ENCODE measurements at regions not wholly inside any gene's neighbourhood (a gene's known extent, or its start where the extent isn't known, plus 50 kb on each side); places are given as distances from the start of the nearest gene placed in this dataset.

GRCh38 chr12:113762155-113762881 is 203.8 kb downstream of the RBM19 start:
- Histone ChIP-seq H3K79me2 (ENCODE audit: insufficient read depth, low read length) (no peaks in the 10 kb centered on the region), H3K4me2 (ENCODE audit: low read depth, low read length, poor library complexity, severe bottlenecking) (no peak overlapping the region), H2AFZ (ENCODE audit: low read depth, low read length, severe bottlenecking) (no peak overlapping the region), H4K20me1 (ENCODE audit: low read depth, low read length) (no peaks in the 10 kb centered on the region), H3K36me3 (ENCODE audit: low read length) (no peaks in the 10 kb centered on the region), H3K9me3 (ENCODE audit: insufficient read depth, low read length) (no peaks in the 10 kb centered on the region), H3K27me3 (ENCODE audit: low read length) (no peaks in the 10 kb centered on the region), H3K9me2 (replicated peaks; ENCODE audit: insufficient read depth, low read length) (no peaks in the 10 kb centered on the region), H3K9ac (ENCODE audit: low read length) (no peak overlapping the region), H3F3A (ENCODE audit: insufficient read depth) (no peaks in the 10 kb centered on the region), H3K27ac (ENCODE audit: low read depth, low read length) (no peak overlapping the region), H3K4me3 (ENCODE audit: insufficient read depth, low read length, poor library complexity, severe bottlenecking) (no peak overlapping the region)
- no peak for TF ChIP-seq EZH2phosphoT487 (conservative IDR thresholded peaks at IDR 0.05; ENCODE audit: low read length)
- TF ChIP-seq, protein P1, sequence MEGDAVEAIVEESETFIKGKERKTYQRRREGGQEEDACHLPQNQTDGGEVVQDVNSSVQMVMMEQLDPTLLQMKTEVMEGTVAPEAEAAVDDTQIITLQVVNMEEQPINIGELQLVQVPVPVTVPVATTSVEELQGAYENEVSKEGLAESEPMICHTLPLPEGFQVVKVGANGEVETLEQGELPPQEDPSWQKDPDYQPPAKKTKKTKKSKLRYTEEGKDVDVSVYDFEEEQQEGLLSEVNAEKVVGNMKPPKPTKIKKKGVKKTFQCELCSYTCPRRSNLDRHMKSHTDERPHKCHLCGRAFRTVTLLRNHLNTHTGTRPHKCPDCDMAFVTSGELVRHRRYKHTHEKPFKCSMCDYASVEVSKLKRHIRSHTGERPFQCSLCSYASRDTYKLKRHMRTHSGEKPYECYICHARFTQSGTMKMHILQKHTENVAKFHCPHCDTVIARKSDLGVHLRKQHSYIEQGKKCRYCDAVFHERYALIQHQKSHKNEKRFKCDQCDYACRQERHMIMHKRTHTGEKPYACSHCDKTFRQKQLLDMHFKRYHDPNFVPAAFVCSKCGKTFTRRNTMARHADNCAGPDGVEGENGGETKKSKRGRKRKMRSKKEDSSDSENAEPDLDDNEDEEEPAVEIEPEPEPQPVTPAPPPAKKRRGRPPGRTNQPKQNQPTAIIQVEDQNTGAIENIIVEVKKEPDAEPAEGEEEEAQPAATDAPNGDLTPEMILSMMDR (IDR thresholded peaks at IDR 0.05; ENCODE audit: insufficient read depth, low read length, poor library complexity, severe bottlenecking) = no peak

DNA sequence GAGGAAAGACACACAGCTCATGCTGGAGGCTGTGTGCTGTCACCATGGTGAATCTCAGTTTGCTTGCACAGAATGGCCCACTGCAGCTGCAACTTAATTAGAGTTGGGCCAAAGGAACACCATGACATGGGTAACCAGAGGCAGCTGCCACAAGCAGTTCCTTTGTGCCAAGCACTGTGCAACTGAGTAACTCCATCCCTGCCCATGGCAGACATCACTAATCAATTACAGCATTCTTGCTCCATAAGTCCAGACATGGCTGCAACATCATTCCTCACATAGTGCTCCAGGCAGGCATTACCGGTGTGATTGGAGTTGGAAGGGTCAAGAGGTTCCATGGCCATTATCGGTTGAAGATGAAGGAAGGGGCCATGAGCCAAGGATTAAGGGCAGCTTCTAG is 207.0 kb downstream of the RBM19 start:
- Histone ChIP-seq H3K27me3 (ENCODE audit: low read length) (no peaks in the 10 kb centered on the region), H4K20me1 (ENCODE audit: low read depth, low read length) (no peaks in the 10 kb centered on the region), H3K36me3 (ENCODE audit: low read length) (no peaks in the 10 kb centered on the region), H3K4me2 (ENCODE audit: low read depth, low read length, poor library complexity, severe bottlenecking) (no peak overlapping the region), H3K9me2 (replicated peaks; ENCODE audit: insufficient read depth, low read length) (no peaks in the 10 kb centered on the region), H3K79me2 (ENCODE audit: insufficient read depth, low read length) (no peaks in the 10 kb centered on the region), H3K27ac (ENCODE audit: low read depth, low read length) (no peak overlapping the region), H3K9ac (ENCODE audit: low read length) (no peak overlapping the region), H3K9me3 (ENCODE audit: insufficient read depth, low read length) (no peaks in the 10 kb centered on the region), H3K4me3 (ENCODE audit: insufficient read depth, low read length, poor library complexity, severe bottlenecking) (no peak overlapping the region), H2AFZ (ENCODE audit: low read depth, low read length, severe bottlenecking) (no peak overlapping the region), H3F3A (ENCODE audit: insufficient read depth) (no peaks in the 10 kb centered on the region)
- TF ChIP-seq, protein P1 (IDR thresholded peaks at IDR 0.05; ENCODE audit: insufficient read depth, low read length, poor library complexity, severe bottlenecking) = no peak
- TF ChIP-seq EZH2phosphoT487 (conservative IDR thresholded peaks at IDR 0.05; ENCODE audit: low read length) = no peak

DNA sequence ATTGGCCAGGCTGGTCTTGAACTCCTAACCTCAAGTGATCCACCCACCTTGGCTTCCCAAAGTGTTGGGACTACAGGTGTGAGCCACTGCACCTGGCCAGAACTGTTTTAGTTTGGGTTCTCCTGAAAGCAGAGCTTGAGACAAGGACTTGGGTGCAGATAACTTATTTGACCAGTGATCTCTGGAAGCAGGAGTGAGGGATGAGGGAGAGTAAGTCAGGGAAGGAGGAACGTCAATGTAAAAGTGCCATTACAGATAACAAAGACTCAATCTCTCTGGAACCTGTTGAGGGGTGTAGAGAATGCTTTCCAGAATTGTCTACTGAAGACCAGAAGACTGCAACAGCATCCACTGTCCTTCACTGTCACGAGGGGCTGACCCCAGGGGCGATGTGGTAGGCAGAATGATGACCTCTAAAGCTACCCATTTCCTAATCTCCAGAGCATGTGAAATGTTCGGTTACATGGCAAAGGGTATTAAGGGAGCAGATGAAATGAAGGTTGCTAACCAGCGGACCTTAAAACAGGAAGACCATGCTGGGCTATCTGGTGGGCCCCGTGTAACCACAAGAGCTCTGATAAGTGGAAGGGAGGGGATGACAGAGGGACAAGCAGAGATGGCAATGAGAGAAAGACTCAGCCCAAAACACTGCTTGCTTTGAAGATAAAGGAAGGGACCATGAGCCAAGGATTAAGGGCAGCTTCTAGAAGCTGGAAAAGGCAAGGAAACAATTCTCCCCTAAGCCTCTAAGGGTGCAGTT is 207.8 kb downstream of the RBM19 start:
- no peaks in the 10 kb centered on the region for H3K79me2 ChIP-seq (ENCODE audit: insufficient read depth, low read length)
- no peaks in the 10 kb centered on the region for H3K9me2 ChIP-seq (replicated peaks; ENCODE audit: insufficient read depth, low read length)
- H3F3A ChIP-seq (ENCODE audit: insufficient read depth) = no peaks in the 10 kb centered on the region
- H2AFZ ChIP-seq (ENCODE audit: low read depth, low read length, severe bottlenecking) = no peak overlapping the region
- no peak overlapping the region for H3K4me3 ChIP-seq (ENCODE audit: insufficient read depth, low read length, poor library complexity, severe bottlenecking)
- no peak overlapping the region for H3K27ac ChIP-seq (ENCODE audit: low read depth, low read length)
- H3K9me3 ChIP-seq (ENCODE audit: insufficient read depth, low read length) = no peaks in the 10 kb centered on the region
- H3K27me3 ChIP-seq (ENCODE audit: low read length) = no peaks in the 10 kb centered on the region
- H3K9ac ChIP-seq (ENCODE audit: low read length) = no peak overlapping the region
- TF ChIP-seq, protein P1 (IDR thresholded peaks at IDR 0.05; ENCODE audit: insufficient read depth, low read length, poor library complexity, severe bottlenecking) = no peak
- TF ChIP-seq EZH2phosphoT487 (conservative IDR thresholded peaks at IDR 0.05; ENCODE audit: low read length) = no peak
- no peaks in the 10 kb centered on the region for H4K20me1 ChIP-seq (ENCODE audit: low read depth, low read length)
- H3K36me3 ChIP-seq (ENCODE audit: low read length) = no peaks in the 10 kb centered on the region
- H3K4me2 ChIP-seq (ENCODE audit: low read depth, low read length, poor library complexity, severe bottlenecking) = no peak overlapping the region

All from SU-DHL-6 (cell line).